Naive thymus-derived CD4-positive, alpha-beta T cell (primary cell): ENCODE measurements at regions not wholly inside any gene's neighbourhood (a gene's known extent, or its start where the extent isn't known, plus 50 kb on each side); places are given as distances from the start of the nearest gene placed in this dataset.

Source experiments
- ATAC-seq: fragments of 150-1000 bp; cut with Tn5 transposase; 2 replicates; pipeline ENCODE4 v1.10.0; 2021; ENCODE audit warnings: mild to moderate bottlenecking, moderate library complexity
- CTCF ChIA-PET: fragments of 350-600 bp; sonication (Branson Sonifier 250); formaldehyde crosslinking; loops from one replicate; lab custom pipeline; 2021; ENCODE audit warnings: antibody characterized with exemption; lab: Charles Lee
- POLR2A ChIA-PET: fragments of 350-600 bp; sonication (Branson Sonifier 250); formaldehyde crosslinking; loops from one replicate; lab custom pipeline; 2021; ENCODE audit warnings: antibody characterized with exemption, inconsistent platforms; lab: Charles Lee
- DNase-seq, 9 donors: peaks; one replicate each; pipeline versions ENCODE4 v3.0.0 to v3.0.0-alpha.2; 2020 to 2022; ENCODE audit warnings: mixed read lengths in 1 of 9
- H3K27ac ChIP-seq: one replicate; pipeline ENCODE4 v1.7.0; 2013; ENCODE audit warnings: mild to moderate bottlenecking, low read depth, low read length, moderate library complexity
- H3K27me3 ChIP-seq, 2 donors: one replicate each; pipeline ENCODE4 v1.7.0; 2013; ENCODE audit warnings: low read length in 2 of 2, mild to moderate bottlenecking in 2 of 2, moderate library complexity in 2 of 2; ENCODE audit not compliant: control insufficient read depth in 2 of 2, insufficient read depth in 2 of 2
- H3K36me3 ChIP-seq, 3 experiments: 1 replicate in 2 of 3; 2 replicates in 1 of 3; pipeline ENCODE4 v1.7.0; 2013; ENCODE audit warnings: low read length in 3 of 3, mild to moderate bottlenecking in 3 of 3, moderate library complexity in 1 of 3; ENCODE audit not compliant: insufficient read depth in 3 of 3, control insufficient read depth in 2 of 3
- H3K4me1 ChIP-seq, 2 donors: one replicate each; pipeline ENCODE4 v1.7.0; 2013; ENCODE audit warnings: low read length in 2 of 2, mild to moderate bottlenecking in 2 of 2, moderate library complexity in 1 of 2; ENCODE audit not compliant: control insufficient read depth in 2 of 2, insufficient read depth in 2 of 2
- H3K4me3 ChIP-seq: 2 replicates; pipeline ENCODE4 v1.7.0; 2013; ENCODE audit warnings: mild to moderate bottlenecking, low read length
- H3K9me3 ChIP-seq, 3 experiments: 1 replicate in 2 of 3; 2 replicates in 1 of 3; pipeline ENCODE4 v1.7.0; 2013; ENCODE audit warnings: low read length in 3 of 3; ENCODE audit not compliant: control insufficient read depth in 2 of 3
- H3K27ac Mint-ChIP-seq, 9 donors: one replicate each; pipeline ENCODE4 v1.8.0; 2020 to 2022; ENCODE audit warnings: mixed read lengths in 9 of 9, mild to moderate bottlenecking in 8 of 9, moderate library complexity in 5 of 9, inconsistent platforms in 2 of 9
- H3K27me3 Mint-ChIP-seq, 5 donors: one replicate each; pipeline ENCODE4 v1.8.0; 2021 to 2022; ENCODE audit warnings: mixed read lengths in 5 of 5, mild to moderate bottlenecking in 1 of 5
- H3K36me3 Mint-ChIP-seq, 5 donors: one replicate each; pipeline ENCODE4 v1.8.0; 2020 to 2022; ENCODE audit warnings: mixed read lengths in 5 of 5, mild to moderate bottlenecking in 3 of 5, inconsistent platforms in 1 of 5
- H3K4me1 Mint-ChIP-seq, 7 donors: one replicate each; pipeline ENCODE4 v1.8.0; 2020 to 2022; ENCODE audit warnings: mixed read lengths in 7 of 7, mild to moderate bottlenecking in 3 of 7, inconsistent platforms in 1 of 7
- H3K4me3 Mint-ChIP-seq, 10 donors: one replicate each; pipeline ENCODE4 v1.8.0; 2020 to 2022; ENCODE audit warnings: mild to moderate bottlenecking in 10 of 10, mixed read lengths in 10 of 10, moderate library complexity in 6 of 10, inconsistent platforms in 2 of 10
- H3K9me3 Mint-ChIP-seq, 11 donors: one replicate each; pipeline ENCODE4 v1.8.0; 2020 to 2022; ENCODE audit warnings: mixed read lengths in 11 of 11, mild to moderate bottlenecking in 4 of 11, inconsistent platforms in 1 of 11, moderate library complexity in 1 of 11
- intact Hi-C, 2 donors: fragments of 100-400 bp; cut with micrococcal nuclease; formaldehyde crosslinking; loops; one replicate each; pipeline ENCODE4 v1.15.1; 2023

DNA sequence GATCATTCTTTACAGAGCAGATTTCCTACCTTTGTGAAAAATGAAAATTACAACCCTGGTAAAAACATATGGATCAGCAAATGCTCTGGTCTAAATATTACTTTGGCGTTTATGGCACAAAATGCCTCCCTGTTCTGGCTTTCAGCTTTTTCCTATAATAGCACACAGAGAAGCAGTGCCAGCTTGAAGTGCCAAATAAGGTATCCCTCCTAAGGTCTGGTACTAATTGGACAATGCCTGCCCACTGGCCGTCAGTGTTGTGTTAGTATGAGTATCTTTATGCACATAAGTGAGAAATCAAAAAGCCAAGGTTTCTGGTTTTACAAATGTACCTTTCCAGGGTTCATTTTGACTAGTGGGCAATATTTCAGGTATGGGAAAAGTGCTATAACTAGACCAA is 1293.7 kb upstream of the FAM98A start:
- no peak for ATAC-seq
- H3K9me3 ChIP-seq = no peaks in the 10 kb centered on the region
- no peak overlapping the region for H3K4me3 Mint-ChIP-seq
- POLR2A ChIA-PET = no interaction called here
- H3K27me3 Mint-ChIP-seq = no peaks in the 10 kb centered on the region
- H3K27me3 ChIP-seq = no peaks in the 10 kb centered on the region
- no peaks in the 10 kb centered on the region for H3K4me1 Mint-ChIP-seq
- peaks cover 0 to 5% (median 0%) of the 10 kb centered on the region in 11 donors for H3K9me3 Mint-ChIP-seq
- H3K27ac Mint-ChIP-seq = no peak overlapping the region
- intact Hi-C loops = no loop called here
- H3K4me1 ChIP-seq = no peaks in the 10 kb centered on the region
- H3K27ac ChIP-seq = no peak overlapping the region
- H3K36me3 ChIP-seq = no peaks in the 10 kb centered on the region
- no peaks in the 10 kb centered on the region for H3K36me3 Mint-ChIP-seq
- no peak for DNase-seq
- CTCF ChIA-PET = no interaction called here
- no peak overlapping the region for H3K4me3 ChIP-seq

DNA sequence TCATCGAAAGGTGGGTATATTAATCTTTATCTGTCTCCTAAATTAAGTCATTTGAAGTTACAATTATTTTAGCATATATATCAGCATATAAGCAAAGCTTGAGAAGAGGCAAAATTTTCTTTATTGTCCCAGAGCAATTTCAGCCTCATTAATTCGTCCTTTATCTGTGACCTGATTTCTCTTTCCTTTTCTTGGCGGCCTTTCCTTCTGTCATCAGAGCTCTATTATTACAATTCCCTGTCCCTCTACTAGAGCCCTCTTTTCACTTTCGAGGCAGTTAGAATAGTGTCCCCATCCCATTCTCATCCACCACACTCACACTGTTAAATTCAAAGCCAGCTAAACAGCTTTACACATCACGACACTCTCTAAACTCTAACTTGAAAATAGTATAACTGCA is 1293.2 kb upstream of the FAM98A start:
- CTCF ChIA-PET = no interaction called here
- POLR2A ChIA-PET = no interaction called here
- H3K9me3 Mint-ChIP-seq = peaks cover 0 to 7% (median 0%) of the 10 kb centered on the region in 11 donors
- no peaks in the 10 kb centered on the region for H3K36me3 ChIP-seq
- no peaks in the 10 kb centered on the region for H3K4me1 Mint-ChIP-seq
- no peak overlapping the region for H3K4me3 ChIP-seq
- ATAC-seq (no peak), DNase-seq (no peak)
- intact Hi-C loops = no loop called here
- no peaks in the 10 kb centered on the region for H3K36me3 Mint-ChIP-seq
- H3K4me1 ChIP-seq = no peaks in the 10 kb centered on the region
- H3K27ac ChIP-seq = no peak overlapping the region
- no peak overlapping the region for H3K4me3 Mint-ChIP-seq
- H3K27me3 Mint-ChIP-seq = no peaks in the 10 kb centered on the region
- H3K9me3 ChIP-seq = no peaks in the 10 kb centered on the region
- peak overlapping the region in 1 of 9 donors; percentile 6 for H3K27ac Mint-ChIP-seq
- no peaks in the 10 kb centered on the region for H3K27me3 ChIP-seq

DNA sequence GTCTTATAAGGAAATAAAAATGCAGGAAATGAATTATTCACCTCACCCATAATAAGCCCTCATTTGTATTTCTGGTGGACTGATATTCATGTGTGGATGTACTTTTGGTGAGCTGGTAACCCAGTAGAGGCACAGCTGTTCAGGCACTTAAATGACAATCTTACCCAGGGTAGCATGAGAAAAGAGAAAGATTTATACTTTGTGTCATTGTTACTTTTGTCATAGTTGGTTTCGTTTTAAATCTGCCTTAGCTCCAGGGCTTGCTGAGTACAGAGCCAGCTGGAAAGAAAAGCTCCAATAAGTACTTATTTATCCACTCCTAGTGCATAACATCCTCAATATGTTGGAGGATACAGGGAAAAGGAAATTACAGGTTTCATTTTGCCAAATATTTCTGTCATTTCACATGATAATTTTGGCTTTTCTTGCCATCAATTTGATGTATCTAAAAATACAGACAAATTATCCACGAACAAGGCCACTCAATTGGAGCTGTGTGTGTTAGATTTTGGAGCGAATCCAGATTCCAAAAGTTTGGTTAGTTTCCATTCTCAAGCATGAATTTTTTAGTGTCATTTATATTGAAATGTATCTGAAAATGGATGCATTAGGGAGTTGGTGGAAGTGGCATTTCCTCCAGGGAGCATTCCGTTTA is 1276.1 kb upstream of the FAM98A start:
- ATAC-seq = no peak
- Mint-ChIP-seq H3K27ac (no peak overlapping the region), H3K9me3 (peaks cover 0 to 6% (median 2%) of the 10 kb centered on the region in 11 donors), H3K36me3 (no peaks in the 10 kb centered on the region), H3K4me3 (no peak overlapping the region), H3K27me3 (no peaks in the 10 kb centered on the region), H3K4me1 (no peaks in the 10 kb centered on the region)
- Histone ChIP-seq H3K27me3 (no peaks in the 10 kb centered on the region), H3K4me3 (no peak overlapping the region), H3K4me1 (no peaks in the 10 kb centered on the region), H3K36me3 (no peaks in the 10 kb centered on the region), H3K27ac (no peak overlapping the region), H3K9me3 (no peaks in the 10 kb centered on the region)
- POLR2A ChIA-PET = no interaction called here
- CTCF ChIA-PET = no interaction called here
- no peak for DNase-seq
- intact Hi-C loops = no loop called here

DNA sequence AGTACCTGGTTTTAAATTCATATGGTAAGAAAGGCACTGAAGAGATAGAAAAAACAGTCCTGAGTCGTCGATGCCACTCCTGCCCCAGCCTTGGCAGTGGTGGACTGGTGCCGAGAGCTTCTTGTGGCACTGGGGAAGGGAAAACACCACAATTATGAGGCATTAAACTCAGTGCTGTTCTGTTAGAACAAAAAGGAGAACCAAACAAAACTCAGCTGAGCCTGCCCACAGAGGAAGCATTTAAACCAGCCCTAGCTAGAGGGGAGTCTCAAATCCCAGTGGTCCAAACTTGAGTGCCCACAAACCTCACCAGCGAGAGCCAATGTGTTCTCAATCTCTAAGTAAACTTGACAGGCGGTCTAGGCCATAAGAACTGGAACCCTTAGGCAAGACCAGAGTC is 1254.5 kb upstream of the FAM98A start:
- Histone ChIP-seq H3K4me1 (no peaks in the 10 kb centered on the region), H3K9me3 (peaks cover 0 to 6% (median 0%) of the 10 kb centered on the region in 3 experiments), H3K27ac (no peak overlapping the region), H3K36me3 (no peaks in the 10 kb centered on the region), H3K4me3 (no peak overlapping the region), H3K27me3 (no peaks in the 10 kb centered on the region)
- Mint-ChIP-seq H3K9me3 (peaks cover 3 to 41% (median 14%) of the 10 kb centered on the region in 11 donors), H3K4me3 (no peak overlapping the region), H3K36me3 (peaks cover 0 to 4% (median 0%) of the 10 kb centered on the region in 5 donors), H3K27me3 (no peaks in the 10 kb centered on the region), H3K4me1 (no peaks in the 10 kb centered on the region), H3K27ac (peak overlapping the region in 1 of 9 donors; percentile 31)
- POLR2A ChIA-PET = no interaction called here
- DNase-seq (no peak), ATAC-seq (no peak)
- CTCF ChIA-PET = no interaction called here
- intact Hi-C loops = no loop called here

DNA sequence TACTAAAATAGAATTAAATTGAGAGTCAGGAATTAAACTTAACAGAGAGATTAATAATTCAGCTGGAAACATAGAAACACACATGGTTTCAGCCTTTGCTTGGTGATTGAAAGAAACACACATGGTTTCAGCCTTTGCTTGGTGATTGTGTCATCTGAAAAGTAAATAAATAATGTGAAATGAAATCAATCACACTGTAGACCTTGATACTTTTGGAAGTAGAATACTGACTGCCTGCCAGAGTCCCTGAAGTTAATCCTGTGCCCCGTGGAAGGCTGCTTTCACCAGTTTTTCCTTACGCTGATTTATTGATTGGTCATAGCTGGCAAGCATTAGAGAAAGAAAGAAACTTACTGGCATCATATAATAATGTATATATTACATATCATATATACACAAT is 1252.7 kb upstream of the FAM98A start:
- Histone ChIP-seq H3K36me3 (no peaks in the 10 kb centered on the region), H3K27ac (no peak overlapping the region), H3K4me3 (no peak overlapping the region), H3K27me3 (no peaks in the 10 kb centered on the region), H3K9me3 (peaks cover 0 to 6% (median 0%) of the 10 kb centered on the region in 3 experiments), H3K4me1 (no peaks in the 10 kb centered on the region)
- Mint-ChIP-seq H3K27ac (no peak overlapping the region), H3K36me3 (peaks cover 0 to 4% (median 0%) of the 10 kb centered on the region in 5 donors), H3K27me3 (no peaks in the 10 kb centered on the region), H3K4me1 (no peaks in the 10 kb centered on the region), H3K4me3 (no peak overlapping the region), H3K9me3 (peaks cover 3 to 35% (median 16%) of the 10 kb centered on the region in 11 donors)
- ATAC-seq (no peak), DNase-seq (no peak)
- intact Hi-C loops = no loop called here
- ChIA-PET CTCF (no interaction called here), POLR2A (no interaction called here)

DNA sequence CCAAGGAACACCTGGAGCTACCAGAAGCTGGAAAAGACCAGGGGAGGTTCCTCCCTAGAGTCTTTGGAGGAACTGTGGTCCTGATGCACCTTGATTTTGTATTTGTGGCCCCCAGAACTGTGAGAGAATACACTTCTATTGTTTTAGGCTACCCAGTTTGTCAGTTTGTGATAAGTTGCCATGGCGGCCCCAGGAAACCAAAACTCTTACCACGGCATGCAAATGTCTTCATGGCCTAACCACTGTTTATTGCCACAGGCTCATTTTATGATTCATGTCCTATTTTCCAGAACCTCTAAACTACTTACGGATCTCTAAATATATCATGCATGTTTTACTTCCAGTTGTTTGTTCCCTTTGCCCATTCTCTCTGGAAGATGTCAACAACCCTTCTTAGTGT is 1250.7 kb upstream of the FAM98A start:
- POLR2A ChIA-PET = no interaction called here
- CTCF ChIA-PET = no interaction called here
- intact Hi-C loops = no loop called here
- Mint-ChIP-seq H3K27me3 (no peaks in the 10 kb centered on the region), H3K27ac (peak overlapping the region in 1 of 9 donors; percentile 27), H3K4me3 (no peak overlapping the region), H3K9me3 (peaks cover 0 to 22% (median 7%) of the 10 kb centered on the region in 11 donors), H3K36me3 (no peaks in the 10 kb centered on the region), H3K4me1 (no peaks in the 10 kb centered on the region)
- no peaks in the 10 kb centered on the region for H3K4me1 ChIP-seq
- peaks cover 0 to 4% (median 0%) of the 10 kb centered on the region in 3 experiments for H3K9me3 ChIP-seq
- H3K27ac ChIP-seq = no peak overlapping the region
- no peaks in the 10 kb centered on the region for H3K36me3 ChIP-seq
- DNase-seq (no peak), ATAC-seq (no peak)
- H3K4me3 ChIP-seq = no peak overlapping the region
- no peaks in the 10 kb centered on the region for H3K27me3 ChIP-seq

DNA sequence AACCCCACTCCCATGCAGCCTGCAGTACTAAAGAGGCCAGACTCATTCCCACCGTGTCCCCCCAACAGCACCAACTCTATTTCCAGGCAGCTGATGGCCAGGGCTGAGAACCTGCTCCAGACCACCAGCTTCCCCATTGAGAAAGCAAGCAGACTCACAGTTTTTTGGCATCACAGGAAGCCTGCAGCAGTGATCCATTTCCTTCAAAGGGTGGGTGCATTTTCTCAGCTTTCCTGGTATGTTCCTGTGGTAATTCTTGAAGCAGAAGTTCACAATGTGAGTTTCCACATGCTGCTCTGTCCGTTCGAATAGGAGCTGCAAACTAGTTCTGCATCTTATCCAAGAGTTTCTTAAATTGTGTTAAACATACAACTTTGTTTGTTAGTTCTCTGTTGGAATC is 1249.6 kb upstream of the FAM98A start:
- Mint-ChIP-seq H3K9me3 (peaks cover 0 to 19% (median 6%) of the 10 kb centered on the region in 11 donors), H3K4me1 (no peaks in the 10 kb centered on the region), H3K4me3 (no peak overlapping the region), H3K36me3 (no peaks in the 10 kb centered on the region), H3K27ac (no peak overlapping the region), H3K27me3 (no peaks in the 10 kb centered on the region)
- intact Hi-C loops = no loop called here
- DNase-seq (no peak), ATAC-seq (no peak)
- Histone ChIP-seq H3K36me3 (no peaks in the 10 kb centered on the region), H3K4me3 (no peak overlapping the region), H3K9me3 (no peaks in the 10 kb centered on the region), H3K27me3 (no peaks in the 10 kb centered on the region), H3K27ac (no peak overlapping the region), H3K4me1 (no peaks in the 10 kb centered on the region)
- POLR2A ChIA-PET = interaction anchor here (0.7 kb wide), 1 partner anchor 1068 kb away, joined by 3 read pairs; no protein-coding TSS in a partner anchor
- CTCF ChIA-PET = no interaction called here
